Amniotic stem cell (primary cell): ENCODE measurements at regions not wholly inside any gene's neighbourhood (a gene's known extent, or its start where the extent isn't known, plus 50 kb on each side); places are given as distances from the start of the nearest gene placed in this dataset.

ENCODE experiments used
- DNase-seq: peaks from one replicate; lab custom pipeline; 2025; lab: John Stamatoyannopoulos, UW

GRCh38 chr7:33661430-33662160, 243.7 kb upstream of the BMPER start:
- DNase-seq: no peak

GRCh38 chr7:33666531-33666930, 238.8 kb upstream of the BMPER start:
- no peak for DNase-seq

- DNase-seq: no peak
These were observed 238.1 kb upstream of the BMPER start for GRCh38 chr7:33667196-33667595.

GRCh38 chr7:33669251-33669670, 236.1 kb upstream of the BMPER start:
- DNase-seq: no peak

GRCh38 chr7:33671531-33672262, 233.6 kb upstream of the BMPER start:
- DNase-seq: no peak

GRCh38 chr7:33673029-33673700, 232.2 kb upstream of the BMPER start:
- DNase-seq: no peak

- DNase-seq: no peak
These were observed 230.4 kb upstream of the BMPER start for GRCh38 chr7:33674804-33675411.

- no peak for DNase-seq
These were observed 227.8 kb upstream of the BMPER start for GRCh38 chr7:33677556-33677955.

- no peak for DNase-seq
These were observed 226.6 kb upstream of the BMPER start for GRCh38 chr7:33678569-33679335.

- DNase-seq: no peak
These were observed 224.7 kb upstream of the BMPER start for GRCh38 chr7:33680682-33681081.

- DNase-seq: no peak
These were observed 219.8 kb upstream of the BMPER start for GRCh38 chr7:33685503-33685902.

GRCh38 chr7:33685981-33686683, 219.2 kb upstream of the BMPER start:
- DNase-seq: no peak

- no peak for DNase-seq
These were observed 217.7 kb upstream of the BMPER start for GRCh38 chr7:33687625-33688024.

- DNase-seq: no peak
These were observed 214.2 kb upstream of the BMPER start for GRCh38 chr7:33691180-33691579.

GRCh38 chr7:33692956-33693355, 212.4 kb upstream of the BMPER start:
- peak; percentile 40 for DNase-seq

- no peak for DNase-seq
These were observed 211.3 kb upstream of the BMPER start for GRCh38 chr7:33694006-33694405.

GRCh38 chr7:33697616-33698015, 207.7 kb upstream of the BMPER start:
- DNase-seq: no peak

GRCh38 chr7:33698041-33698440, 207.3 kb upstream of the BMPER start:
- DNase-seq: no peak

GRCh38 chr7:33698692-33699128, 206.6 kb upstream of the BMPER start:
- no peak for DNase-seq

GRCh38 chr7:33700001-33700899, 205.1 kb upstream of the BMPER start:
- no peak for DNase-seq
